ENCODE measurements at regions not wholly inside any gene's neighbourhood (a gene's known extent, or its start where the extent isn't known, plus 50 kb on each side); places are given as distances from the start of the nearest gene placed in this dataset.

GRCh38 chr2:11938196-11938595 lies 191.8 kb downstream of the LPIN1 start:
- H3K36me3 ChIP-seq (ENCODE audit: control insufficient read depth, insufficient read depth, low read length), result no peaks in the 10 kb centered on the region
- no peaks in the 10 kb centered on the region for H3K9me3 ChIP-seq (ENCODE audit: control insufficient read depth, insufficient read depth, low read length)
- no peak overlapping the region for H3K27ac ChIP-seq (ENCODE audit: low read depth, low read length)
- no peak overlapping the region for H3K4me3 ChIP-seq (ENCODE audit: low read depth, low read length)
- H3K27me3 ChIP-seq (ENCODE audit: control insufficient read depth, insufficient read depth, low read length), result no peaks in the 10 kb centered on the region
- DNase-seq (ENCODE audit: low read depth in 4 of 6, low spot score in 6 of 6), result no peak
- no peaks in the 10 kb centered on the region for H3K4me1 ChIP-seq (ENCODE audit: control insufficient read depth, insufficient read depth, low read length)
- 92% methylated on average over 10 of the region's 11 CpGs for WGBS (ENCODE audit: insufficient coverage)

- Histone ChIP-seq H3K27me3 (ENCODE audit: control insufficient read depth, insufficient read depth, low read length) (no peaks in the 10 kb centered on the region), H3K27ac (ENCODE audit: low read depth, low read length) (no peak overlapping the region), H3K36me3 (ENCODE audit: control insufficient read depth, insufficient read depth, low read length) (no peaks in the 10 kb centered on the region), H3K9me3 (ENCODE audit: control insufficient read depth, insufficient read depth, low read length) (no peaks in the 10 kb centered on the region), H3K4me1 (ENCODE audit: control insufficient read depth, insufficient read depth, low read length) (no peaks in the 10 kb centered on the region), H3K4me3 (ENCODE audit: low read depth, low read length) (no peak overlapping the region)
- no peak for DNase-seq (ENCODE audit: low read depth in 4 of 6, low spot score in 6 of 6)
- 100% methylated on average over 1 of the region's 2 CpGs for WGBS (ENCODE audit: insufficient coverage)
Measured at GRCh38 chr2:11939523-11939922, 193.1 kb downstream of the LPIN1 start.

GRCh38 chr2:11940121-11940743 lies 193.8 kb downstream of the LPIN1 start:
- DNase-seq (ENCODE audit: low read depth in 4 of 6, low spot score in 6 of 6), result no peak
- Histone ChIP-seq H3K4me3 (ENCODE audit: low read depth, low read length) (no peak overlapping the region), H3K27me3 (ENCODE audit: control insufficient read depth, insufficient read depth, low read length) (no peaks in the 10 kb centered on the region), H3K36me3 (ENCODE audit: control insufficient read depth, insufficient read depth, low read length) (no peaks in the 10 kb centered on the region), H3K27ac (ENCODE audit: low read depth, low read length) (no peak overlapping the region), H3K9me3 (ENCODE audit: control insufficient read depth, insufficient read depth, low read length) (no peaks in the 10 kb centered on the region), H3K4me1 (ENCODE audit: control insufficient read depth, insufficient read depth, low read length) (no peaks in the 10 kb centered on the region)
- WGBS (ENCODE audit: insufficient coverage), result 80% methylated on average over 1 of the region's 3 CpGs

GRCh38 chr2:11940799-11941198 lies 194.4 kb downstream of the LPIN1 start:
- Histone ChIP-seq H3K4me1 (ENCODE audit: control insufficient read depth, insufficient read depth, low read length) (no peaks in the 10 kb centered on the region), H3K4me3 (ENCODE audit: low read depth, low read length) (no peak overlapping the region), H3K27ac (ENCODE audit: low read depth, low read length) (no peak overlapping the region), H3K36me3 (ENCODE audit: control insufficient read depth, insufficient read depth, low read length) (no peaks in the 10 kb centered on the region), H3K27me3 (ENCODE audit: control insufficient read depth, insufficient read depth, low read length) (no peaks in the 10 kb centered on the region), H3K9me3 (ENCODE audit: control insufficient read depth, insufficient read depth, low read length) (no peaks in the 10 kb centered on the region)
- 88% methylated on average over 1 of the region's 4 CpGs for WGBS (ENCODE audit: insufficient coverage)
- DNase-seq (ENCODE audit: low read depth in 4 of 6, low spot score in 6 of 6), result no peak

GRCh38 chr2:11941201-11942177 lies 195.1 kb downstream of the LPIN1 start:
- Histone ChIP-seq H3K27ac (ENCODE audit: low read depth, low read length) (no peak overlapping the region), H3K9me3 (ENCODE audit: control insufficient read depth, insufficient read depth, low read length) (no peaks in the 10 kb centered on the region), H3K4me3 (ENCODE audit: low read depth, low read length) (no peak overlapping the region), H3K4me1 (ENCODE audit: control insufficient read depth, insufficient read depth, low read length) (no peaks in the 10 kb centered on the region), H3K36me3 (ENCODE audit: control insufficient read depth, insufficient read depth, low read length) (no peaks in the 10 kb centered on the region), H3K27me3 (ENCODE audit: control insufficient read depth, insufficient read depth, low read length) (no peaks in the 10 kb centered on the region)
- DNase-seq (ENCODE audit: low read depth in 4 of 6, low spot score in 6 of 6), result no peak
- WGBS (ENCODE audit: insufficient coverage), result 88% methylated on average over 7 of the region's 17 CpGs

- no peak overlapping the region for H3K4me3 ChIP-seq (ENCODE audit: low read depth, low read length)
Measured at GRCh38 chr2:11942178-11942569, 195.7 kb downstream of the LPIN1 start.

GRCh38 chr2:11944311-11944710 lies 197.9 kb downstream of the LPIN1 start:
- 86% methylated on average over 1 of the region's 4 CpGs for whole genome bisulfite sequencing (ENCODE audit: insufficient coverage)
- H3K36me3 ChIP-seq (ENCODE audit: control insufficient read depth, insufficient read depth, low read length), result no peaks in the 10 kb centered on the region
- H3K27me3 ChIP-seq (ENCODE audit: control insufficient read depth, insufficient read depth, low read length), result no peaks in the 10 kb centered on the region
- no peak for DNase-seq (ENCODE audit: low read depth in 4 of 6, low spot score in 6 of 6)
- H3K9me3 ChIP-seq (ENCODE audit: control insufficient read depth, insufficient read depth, low read length), result no peaks in the 10 kb centered on the region
- no peak overlapping the region for H3K4me3 ChIP-seq (ENCODE audit: low read depth, low read length)
- H3K27ac ChIP-seq (ENCODE audit: low read depth, low read length), result no peak overlapping the region
- no peaks in the 10 kb centered on the region for H3K4me1 ChIP-seq (ENCODE audit: control insufficient read depth, insufficient read depth, low read length)

More at GRCh38 chr2:11942178-11942569, 195.7 kb downstream of the LPIN1 start:
- WGBS (ENCODE audit: insufficient coverage), result 95% methylated on average over 3 of the region's 5 CpGs
- Histone ChIP-seq H3K27ac (ENCODE audit: low read depth, low read length) (no peak overlapping the region), H3K36me3 (ENCODE audit: control insufficient read depth, insufficient read depth, low read length) (no peaks in the 10 kb centered on the region), H3K27me3 (ENCODE audit: control insufficient read depth, insufficient read depth, low read length) (no peaks in the 10 kb centered on the region), H3K9me3 (ENCODE audit: control insufficient read depth, insufficient read depth, low read length) (no peaks in the 10 kb centered on the region), H3K4me1 (ENCODE audit: control insufficient read depth, insufficient read depth, low read length) (no peaks in the 10 kb centered on the region)
- no peak for DNase-seq (ENCODE audit: low read depth in 4 of 6, low spot score in 6 of 6)

- no peaks in the 10 kb centered on the region for H3K36me3 ChIP-seq (ENCODE audit: control insufficient read depth, insufficient read depth, low read length)
- DNase-seq (ENCODE audit: low read depth in 4 of 6, low spot score in 6 of 6), result no peak
- no peak overlapping the region for H3K4me3 ChIP-seq (ENCODE audit: low read depth, low read length)
- WGBS (ENCODE audit: insufficient coverage), result 63% methylated on average over 3 of the region's 5 CpGs
- H3K27ac ChIP-seq (ENCODE audit: low read depth, low read length), result no peak overlapping the region
- H3K27me3 ChIP-seq (ENCODE audit: control insufficient read depth, insufficient read depth, low read length), result no peaks in the 10 kb centered on the region
- H3K9me3 ChIP-seq (ENCODE audit: control insufficient read depth, insufficient read depth, low read length), result no peaks in the 10 kb centered on the region
- H3K4me1 ChIP-seq (ENCODE audit: control insufficient read depth, insufficient read depth, low read length), result no peaks in the 10 kb centered on the region
Measured at GRCh38 chr2:11945139-11946126, 199.0 kb downstream of the LPIN1 start.

GRCh38 chr2:11947956-11948355 lies 201.5 kb downstream of the LPIN1 start:
- H3K27ac ChIP-seq (ENCODE audit: low read depth, low read length), result no peak overlapping the region
- no peaks in the 10 kb centered on the region for H3K27me3 ChIP-seq (ENCODE audit: control insufficient read depth, insufficient read depth, low read length)
- H3K9me3 ChIP-seq (ENCODE audit: control insufficient read depth, insufficient read depth, low read length), result no peaks in the 10 kb centered on the region
- H3K4me3 ChIP-seq (ENCODE audit: low read depth, low read length), result no peak overlapping the region
- no peaks in the 10 kb centered on the region for H3K36me3 ChIP-seq (ENCODE audit: control insufficient read depth, insufficient read depth, low read length)
- no peak for DNase-seq (ENCODE audit: low read depth in 4 of 6, low spot score in 6 of 6)
- H3K4me1 ChIP-seq (ENCODE audit: control insufficient read depth, insufficient read depth, low read length), result no peaks in the 10 kb centered on the region
- WGBS (ENCODE audit: insufficient coverage), result 100% methylated on average over 4 of the region's 4 CpGs
